Left ventricle myocardium superior (tissue), 1 donor: ENCODE measurements at regions not wholly inside any gene's neighbourhood (a gene's known extent, or its start where the extent isn't known, plus 50 kb on each side); places are given as distances from the start of the nearest gene placed in this dataset.
"Not testable (repeated sequence)": the region's sequence is repeated elsewhere in the genome, so short reads cannot be mapped to it uniquely, and the experiment has no call there.

Source experiments
- ATAC-seq: fragments of 200-7000 bp; cut with Tn5 transposase; one replicate; pipeline ENCODE4 v1.9.1; 2020; ENCODE audit warnings: mild to moderate bottlenecking, moderate library complexity
- DNase-seq: peaks from one replicate; pipeline ENCODE4 v3.0.0-alpha.2; 2020
- intact Hi-C: fragments of 100-400 bp; cut with micrococcal nuclease; formaldehyde crosslinking; loops from one replicate; pipeline ENCODE4 v1.11.0; 2022
- donor health status: DM: no; HTN: yes; CAD: no; lungs with severe emphysema.

DNA sequence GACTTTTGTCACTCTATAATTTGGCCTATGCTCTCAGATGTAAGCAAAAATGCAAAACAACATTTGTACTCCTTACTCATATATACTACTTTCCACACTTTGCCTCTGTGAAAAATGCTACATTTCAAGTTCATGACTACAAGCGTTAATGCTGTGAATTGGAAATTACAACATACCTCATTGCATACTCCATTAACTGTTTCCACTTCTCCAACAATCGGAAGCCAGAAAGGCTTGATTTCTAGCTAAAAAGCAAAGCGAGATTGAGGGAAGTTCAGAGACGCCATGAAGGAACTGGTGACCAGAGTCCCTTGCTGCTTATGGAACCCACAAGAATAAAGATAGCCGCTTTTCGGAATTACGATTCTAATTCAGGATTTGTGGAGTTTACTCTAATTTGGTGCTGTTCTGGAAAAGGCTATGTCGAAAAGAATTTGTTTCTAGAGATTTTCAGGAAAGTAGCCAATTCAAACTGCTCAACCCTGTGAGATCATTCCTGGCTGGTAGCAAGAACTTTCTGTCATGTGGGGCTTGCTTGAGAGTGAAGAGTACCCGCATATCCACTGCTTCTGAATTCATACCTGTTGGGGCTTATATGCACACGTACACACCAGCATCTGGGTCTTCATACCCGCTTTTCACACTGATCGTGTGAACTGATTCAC lies 98.0 kb upstream of the CITED2 start:
- intact Hi-C loops = no loop called here
- ATAC-seq (peak; percentile 52), DNase-seq (no peak)

- ATAC-seq = no peak
- intact Hi-C loops = no loop called here
- DNase-seq = no peak
Observed at GRCh38 chr6:139470997-139471396, 96.5 kb upstream of the CITED2 start.

DNA sequence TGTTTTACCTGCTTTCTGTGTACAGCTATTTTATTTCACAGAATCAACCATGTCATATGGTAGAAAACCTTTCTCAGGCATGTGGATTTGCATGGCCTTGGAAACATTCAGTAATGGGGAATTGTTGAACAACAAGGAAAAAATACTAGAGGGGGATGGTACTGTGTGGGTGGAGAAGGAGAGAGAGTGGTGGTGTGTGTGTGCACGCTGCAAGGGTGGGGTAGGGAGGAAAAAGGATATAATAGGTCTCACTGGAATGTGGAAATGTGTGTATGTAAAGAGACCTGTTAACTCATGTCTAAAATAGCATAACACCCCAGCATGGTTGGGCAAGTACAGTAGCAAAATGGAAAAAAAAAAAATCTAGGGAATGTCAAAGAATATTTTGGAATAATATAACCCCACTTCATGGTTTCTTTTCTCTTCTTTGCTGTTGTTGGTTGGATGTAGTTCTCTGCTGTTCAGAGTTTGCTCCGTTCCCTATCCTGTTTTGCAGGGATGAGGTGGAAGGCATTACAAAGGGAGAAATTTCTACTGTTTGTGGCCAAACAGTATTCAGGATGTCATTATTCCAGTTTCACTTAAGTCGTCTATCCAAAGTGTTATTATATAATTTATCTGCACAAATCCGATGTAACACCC lies 93.9 kb upstream of the CITED2 start:
- intact Hi-C loops = no loop called here
- DNase-seq (no peak), ATAC-seq (no peak)

DNA sequence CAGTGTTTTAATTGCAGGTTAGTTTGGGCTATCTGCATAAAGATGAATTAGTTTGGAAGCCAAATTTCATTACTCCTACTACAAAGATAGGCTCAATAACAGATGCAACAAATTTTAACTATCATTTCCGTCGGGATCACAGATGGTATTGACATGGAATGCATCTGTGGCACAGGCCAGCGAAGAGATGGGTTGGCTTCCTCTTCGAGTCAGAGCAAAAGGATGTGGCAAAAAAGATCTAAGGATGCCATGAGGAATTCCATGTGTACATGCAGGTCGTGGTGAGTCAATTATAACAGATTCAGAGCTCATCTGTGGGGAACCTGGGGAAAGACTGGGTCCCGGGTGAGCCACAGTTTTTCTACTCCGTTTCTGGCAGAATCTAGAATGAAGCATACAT lies 83.0 kb upstream of the CITED2 start:
- DNase-seq (no peak), ATAC-seq (no peak)
- intact Hi-C loops = no loop called here

DNA sequence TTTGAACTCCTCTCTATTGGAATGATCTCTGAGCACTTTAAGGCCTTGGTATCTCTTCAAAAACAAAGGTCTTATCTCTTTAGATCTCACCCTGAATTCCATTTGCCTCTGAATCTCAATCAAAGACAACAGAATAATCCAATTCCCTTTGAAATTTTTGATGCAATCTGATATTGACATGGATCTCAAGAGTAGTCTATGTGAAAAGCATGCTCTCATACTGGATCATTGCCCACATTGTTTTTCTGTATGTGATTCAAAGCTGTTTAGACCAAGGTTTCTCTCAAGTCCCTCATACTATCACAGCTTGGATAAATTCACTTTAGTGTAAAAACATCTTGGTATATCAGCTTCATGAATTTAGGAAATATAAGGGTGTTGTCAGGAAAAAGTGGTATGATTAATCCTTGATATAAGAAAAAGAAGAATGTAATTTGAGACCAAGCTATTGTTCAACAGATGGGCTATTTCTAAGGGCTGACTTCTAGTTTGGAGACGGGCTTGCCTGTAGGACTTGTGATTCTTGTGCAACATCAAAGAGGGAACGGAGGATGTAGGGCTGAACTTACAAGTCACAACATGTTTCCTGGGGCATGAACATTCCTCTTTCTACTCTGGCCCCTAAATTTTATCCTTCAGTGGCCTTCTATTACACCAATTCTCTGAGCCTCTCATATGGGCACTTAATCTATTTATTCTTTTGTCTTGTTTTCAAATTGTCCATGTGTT lies 77.9 kb upstream of the CITED2 start:
- intact Hi-C loops = no loop called here
- DNase-seq = no peak
- no peak for ATAC-seq

GRCh38 chr6:139449611-139450000 lies 75.2 kb upstream of the CITED2 start:
- ATAC-seq = no peak
- intact Hi-C loops = no loop called here
- no peak for DNase-seq

GRCh38 chr6:139448998-139449610 lies 74.7 kb upstream of the CITED2 start:
- DNase-seq (no peak), ATAC-seq (no peak)
- intact Hi-C loops = no loop called here

DNA sequence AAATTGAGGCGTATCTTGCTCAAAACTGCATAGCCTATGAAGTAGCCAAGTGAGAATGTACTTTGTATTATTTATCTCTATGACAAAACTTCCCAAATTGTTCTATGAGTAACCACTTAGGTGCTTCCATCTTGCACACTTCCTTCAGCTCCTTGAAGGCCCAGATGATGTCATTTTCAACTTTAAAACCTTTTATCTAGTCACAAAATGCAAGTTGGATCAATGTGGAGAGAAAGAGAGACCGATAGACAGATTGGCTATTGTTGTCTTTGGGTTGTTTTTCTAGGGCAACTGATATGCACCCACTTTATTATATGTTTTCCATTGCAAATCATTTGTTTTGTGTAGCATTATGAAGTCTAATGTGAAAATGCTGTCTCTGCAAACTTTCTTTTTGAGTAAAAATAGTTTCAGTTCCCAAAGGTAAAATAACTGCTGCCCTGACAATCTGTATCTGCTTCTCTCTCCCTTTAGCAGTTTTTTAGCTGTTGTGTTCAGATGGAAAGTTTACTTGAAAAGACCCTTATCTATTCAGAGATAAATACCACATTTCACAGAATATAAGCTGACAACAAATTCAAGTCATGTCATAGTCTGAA lies 73.7 kb upstream of the CITED2 start:
- intact Hi-C loops = no loop called here
- no peak for DNase-seq
- no peak for ATAC-seq

GRCh38 chr6:139447656-139447975 lies 73.2 kb upstream of the CITED2 start:
- ATAC-seq = no peak
- no peak for DNase-seq
- intact Hi-C loops = no loop called here

GRCh38 chr6:139446768-139447655 lies 72.6 kb upstream of the CITED2 start:
- ATAC-seq = no peak

DNA sequence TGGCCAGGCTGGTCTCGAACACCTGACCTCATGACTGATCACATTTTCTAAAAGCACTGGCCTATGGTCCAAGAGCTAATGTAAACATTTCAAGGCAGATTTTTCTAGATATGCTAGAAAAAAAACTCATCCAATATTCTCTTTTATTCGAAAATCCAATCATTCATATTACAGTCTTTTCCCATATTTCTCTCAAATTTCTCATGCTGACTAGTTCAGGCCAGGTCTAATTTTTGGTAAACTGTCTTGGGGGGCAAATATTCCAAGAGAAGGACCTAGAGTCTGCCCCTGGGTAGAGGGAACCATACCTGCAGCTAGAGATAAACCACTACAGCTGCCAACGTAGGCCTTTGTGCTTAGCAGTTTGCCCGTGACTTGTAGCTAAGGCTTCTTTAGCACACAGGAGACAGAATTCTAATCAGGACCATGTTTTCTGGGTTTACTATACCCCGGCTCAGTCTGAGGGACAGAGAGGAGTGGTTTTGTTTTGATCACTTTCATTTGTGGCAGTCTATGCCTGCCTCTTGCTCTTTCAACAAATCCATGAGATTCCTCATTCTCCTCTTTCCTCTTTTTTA lies 71.8 kb upstream of the CITED2 start:
- DNase-seq = no peak
- no peak for ATAC-seq
- intact Hi-C loops = no loop called here

More at GRCh38 chr6:139446768-139447655, 72.6 kb upstream of the CITED2 start:
- intact Hi-C loops = no loop called here
- no peak for DNase-seq

DNA sequence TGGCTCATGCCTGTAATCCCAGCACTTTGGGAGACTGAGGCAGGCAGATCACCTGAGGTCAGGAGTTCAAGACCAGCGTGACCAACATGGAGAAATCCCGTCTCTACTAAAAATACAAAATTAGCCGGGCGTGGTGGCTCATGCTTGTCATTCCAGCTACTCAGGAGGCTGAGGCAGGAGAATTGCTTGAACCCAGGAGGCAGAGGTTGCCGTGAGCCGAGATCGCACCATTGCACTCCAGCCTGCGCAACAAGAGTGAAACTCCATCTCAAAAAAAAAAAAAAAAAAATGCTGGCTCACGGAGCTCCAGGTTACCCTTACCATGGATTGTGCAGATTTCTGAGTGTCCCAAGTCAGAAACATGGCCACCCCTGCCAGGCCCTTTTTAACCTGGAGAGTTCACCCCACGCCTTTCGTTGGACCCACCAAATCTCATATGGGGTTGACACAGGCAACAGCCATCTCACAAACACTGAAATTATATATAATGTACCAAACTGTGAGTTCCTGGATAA lies 69.9 kb upstream of the CITED2 start:
- intact Hi-C loops, ATAC-seq: not testable (repeated sequence)

DNA sequence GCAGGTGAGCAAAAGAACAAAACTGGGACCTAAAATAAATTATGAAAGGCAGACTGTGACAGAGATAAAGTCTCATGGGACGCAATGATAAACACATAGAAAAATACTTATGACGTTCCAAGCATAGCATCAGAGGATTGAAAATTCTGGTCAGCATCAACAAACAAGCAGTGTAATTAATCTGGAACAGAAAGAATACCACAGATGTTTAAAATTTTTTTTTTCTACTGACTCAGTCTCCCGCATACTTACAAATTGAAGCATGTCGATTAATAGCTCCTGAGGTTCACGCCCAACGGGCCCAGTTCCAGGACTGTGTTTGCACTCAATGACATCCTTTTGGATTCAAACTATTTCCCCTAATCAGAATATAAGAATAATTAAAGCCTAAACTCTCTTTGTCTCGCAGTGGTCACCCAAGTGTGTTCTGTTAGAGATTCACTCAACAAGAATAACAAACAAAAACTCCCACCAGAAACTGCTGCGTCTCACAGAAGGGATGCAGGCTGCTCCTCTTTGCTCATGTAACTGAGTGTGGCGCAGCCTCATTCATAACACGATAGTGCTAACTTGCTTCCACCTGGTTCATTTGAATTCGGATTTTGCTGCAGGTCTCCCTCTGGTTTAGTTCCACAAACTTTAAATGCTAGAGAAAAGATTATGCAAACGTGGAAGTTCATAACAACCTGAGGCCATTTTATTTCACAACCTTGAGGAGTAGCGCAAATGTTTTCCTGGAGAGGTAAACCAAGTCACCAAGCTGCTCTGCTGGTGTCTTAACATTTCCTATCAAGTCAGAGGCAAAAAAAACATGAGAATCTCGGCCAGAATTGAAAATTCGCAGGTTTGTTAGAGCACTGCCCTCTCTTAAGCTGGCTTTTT lies 69.0 kb upstream of the CITED2 start:
- DNase-seq (no peak), ATAC-seq (no peak)
- intact Hi-C loops = no loop called here

More for the DNA sequence above, 69.9 kb upstream of the CITED2 start:
- DNase-seq = not testable (repeated sequence)

DNA sequence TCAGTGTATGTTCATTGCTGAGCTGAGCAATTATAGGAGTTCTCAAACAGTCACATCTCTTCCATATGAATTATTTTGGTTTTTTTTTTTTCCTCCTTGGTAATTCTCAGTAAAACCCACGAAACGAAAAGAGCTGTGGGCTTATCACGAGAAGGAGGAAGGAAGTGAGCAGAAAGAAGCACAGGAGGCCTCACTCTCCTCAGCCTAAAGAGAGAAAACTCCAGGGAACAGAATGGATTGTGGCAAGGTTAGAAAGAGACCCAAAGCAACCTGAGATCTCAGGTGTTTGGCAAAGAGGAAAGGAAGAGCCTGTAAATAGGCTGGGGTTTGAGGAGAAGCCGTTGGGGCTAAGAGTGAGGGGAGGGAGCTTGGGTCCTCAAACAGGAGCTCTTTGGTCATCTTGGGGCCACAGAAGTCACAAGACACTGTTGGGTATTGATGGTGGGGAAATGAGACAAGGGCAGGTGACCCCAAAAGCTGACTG lies 67.8 kb upstream of the CITED2 start:
- DNase-seq (no peak), ATAC-seq (no peak)
- intact Hi-C loops = no loop called here

- intact Hi-C loops = no loop called here
- no peak for ATAC-seq
Observed at GRCh38 chr6:139439349-139439748, 64.9 kb upstream of the CITED2 start.

GRCh38 chr6:139438775-139439174 lies 64.3 kb upstream of the CITED2 start:
- intact Hi-C loops = no loop called here
- DNase-seq (no peak), ATAC-seq (no peak)

More at GRCh38 chr6:139439349-139439748, 64.9 kb upstream of the CITED2 start:
- no peak for DNase-seq

DNA sequence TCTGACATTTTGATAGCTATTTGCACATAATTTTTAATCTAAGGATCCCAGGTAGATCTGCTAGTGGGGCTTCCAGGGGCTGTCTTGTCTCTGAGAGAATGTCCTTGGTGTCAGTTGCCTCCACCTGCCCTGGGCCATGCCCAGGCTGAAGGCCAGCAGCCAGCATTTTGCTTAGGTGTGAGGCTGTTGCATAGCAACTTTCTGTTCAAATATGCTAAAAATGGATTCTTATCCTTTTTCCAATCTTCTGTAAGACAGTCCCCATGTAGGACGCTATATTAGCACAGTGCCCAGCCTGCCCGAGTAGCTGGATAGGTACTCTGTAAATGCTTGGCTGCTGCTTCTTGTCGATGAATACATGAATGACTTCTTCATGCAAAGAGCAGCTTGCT lies 62.5 kb upstream of the CITED2 start:
- ATAC-seq (no peak), DNase-seq (no peak)
- intact Hi-C loops = no loop called here
